Ovary (tissue), 7 donors: ENCODE measurements at regions not wholly inside any gene's neighbourhood (a gene's known extent, or its start where the extent isn't known, plus 50 kb on each side); places are given as distances from the start of the nearest gene placed in this dataset.

Source experiments
- DNase-seq, 5 donors: peaks; one replicate each; pipeline ENCODE4 v3.0.0-alpha.2; 2019 to 2020
- H3K27ac ChIP-seq, 2 donors: fragments of 200-600 bp; one replicate each; pipeline versions ENCODE4 v1.5.1 to v1.8.0; 2019 to 2022
- H3K27me3 ChIP-seq: fragments of 200-600 bp; one replicate; pipeline ENCODE4 v1.8.0; 2022
- H3K36me3 ChIP-seq: fragments of 200-600 bp; sonication (generic); one replicate; pipeline ENCODE4 v1.5.1; 2019
- H3K4me1 ChIP-seq: one replicate; pipeline ENCODE4 v1.8.1; 2013; ENCODE audit warnings: mild to moderate bottlenecking, moderate library complexity; ENCODE audit not compliant: insufficient read depth
- H3K4me3 ChIP-seq: fragments of 200-600 bp; sonication (generic); one replicate; pipeline ENCODE4 v1.5.1; 2017
- H3K9me3 ChIP-seq, 2 donors: fragments of 200-600 bp in 1 of 2; sonication (generic) in 1 of 2; one replicate each; pipeline versions ENCODE4 v1.5.1 to v1.8.1; 2013 to 2019; ENCODE audit warnings: mild to moderate bottlenecking in 1 of 2, moderate library complexity in 1 of 2
- EP300 ChIP-seq: sonication (generic); formaldehyde crosslinking; IDR thresholded peaks from one replicate; pipeline ENCODE4 v1.6.1; 2017; ENCODE audit warnings: antibody characterized with exemption
- POLR2A ChIP-seq: fragments of 450-650 bp; IDR thresholded peaks from one replicate; pipeline ENCODE4 v1.6.1; 2017; ENCODE audit warnings: antibody characterized with exemption, mild to moderate bottlenecking, moderate library complexity
- WGBS, 3 donors: extraction: QIAGEN DNeasy Blood & Tissue Kit in 1 of 3; methylation state at CpG; one replicate each; pipeline versions ENCODE4 v1.1.5 to v1.1.7; 2013 to 2017; 5-methylcytosine and 5-hydroxymethylcytosine counted together
- intact Hi-C, 4 donors: fragments of 100-400 bp; cut with DNase I; formaldehyde crosslinking; loops; one replicate each; pipeline versions ENCODE4 v1.11.0 to v1.15.1; 2022 to 2023
- TF ChIP-seq, protein P1 (sequence below), 3 donors: fragments of 450-650 bp in 2 of 3; fragments of 200-600 bp in 1 of 3; IDR thresholded peaks; one replicate each; pipeline versions ENCODE4 v1.5.1 to v1.8.0; 2016 to 2022; ENCODE audit warnings: antibody characterized with exemption in 3 of 3, mild to moderate bottlenecking in 1 of 3
- donor health status: DM: no; HTN: no; CAD: no; lungs with moderate emphysema.
- donor health status: DM: no; HTN: no; CAD: no.
- donor health status: Bipolar disorder and iron deficiency.
- donor health status: DM: no; HTN: no; CAD: no.
- donor health status: DM: yes; HTN: yes; CAD: no.

DNA sequence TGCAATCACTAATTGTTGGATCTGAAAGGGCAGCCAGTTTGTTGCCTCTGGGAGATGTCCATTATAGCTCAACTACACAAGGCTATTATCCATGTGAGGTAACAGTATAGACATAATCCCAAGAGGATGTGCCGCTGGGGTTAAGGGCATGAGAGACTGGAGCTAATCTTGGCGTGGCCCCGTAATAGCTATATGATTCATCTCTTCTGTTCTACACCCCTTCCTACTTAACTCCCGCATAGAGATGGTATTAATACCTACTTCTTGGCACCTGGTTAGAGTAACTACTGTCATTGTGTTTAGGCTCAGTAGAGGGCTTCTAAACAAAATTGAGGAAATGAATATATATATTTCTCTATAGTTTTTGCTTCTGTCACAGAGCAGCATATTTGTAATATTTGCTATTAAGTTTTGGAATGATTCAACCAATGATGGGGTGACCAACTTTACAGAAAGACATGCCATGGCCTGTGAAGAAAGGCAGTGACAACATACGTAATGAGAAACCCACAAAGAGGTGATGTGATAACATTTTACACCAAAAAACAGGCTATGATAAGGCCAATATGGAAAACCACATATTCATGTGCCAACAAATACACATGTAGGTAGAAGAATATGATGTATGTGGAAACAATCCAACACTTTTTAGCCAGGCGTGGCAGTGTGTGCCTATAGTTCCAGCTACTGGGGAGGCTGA lies 76.8 kb upstream of the DPH6 start:
- no peak overlapping the region for H3K27ac ChIP-seq
- no peaks in the 10 kb centered on the region for H3K27me3 ChIP-seq
- intact Hi-C loops: no loop called here
- no peaks in the 10 kb centered on the region for H3K36me3 ChIP-seq
- no peaks in the 10 kb centered on the region for H3K4me1 ChIP-seq
- DNase-seq: no peak
- no peak overlapping the region for H3K4me3 ChIP-seq
- H3K9me3 ChIP-seq: no peaks in the 10 kb centered on the region
- TF ChIP-seq, protein P1, sequence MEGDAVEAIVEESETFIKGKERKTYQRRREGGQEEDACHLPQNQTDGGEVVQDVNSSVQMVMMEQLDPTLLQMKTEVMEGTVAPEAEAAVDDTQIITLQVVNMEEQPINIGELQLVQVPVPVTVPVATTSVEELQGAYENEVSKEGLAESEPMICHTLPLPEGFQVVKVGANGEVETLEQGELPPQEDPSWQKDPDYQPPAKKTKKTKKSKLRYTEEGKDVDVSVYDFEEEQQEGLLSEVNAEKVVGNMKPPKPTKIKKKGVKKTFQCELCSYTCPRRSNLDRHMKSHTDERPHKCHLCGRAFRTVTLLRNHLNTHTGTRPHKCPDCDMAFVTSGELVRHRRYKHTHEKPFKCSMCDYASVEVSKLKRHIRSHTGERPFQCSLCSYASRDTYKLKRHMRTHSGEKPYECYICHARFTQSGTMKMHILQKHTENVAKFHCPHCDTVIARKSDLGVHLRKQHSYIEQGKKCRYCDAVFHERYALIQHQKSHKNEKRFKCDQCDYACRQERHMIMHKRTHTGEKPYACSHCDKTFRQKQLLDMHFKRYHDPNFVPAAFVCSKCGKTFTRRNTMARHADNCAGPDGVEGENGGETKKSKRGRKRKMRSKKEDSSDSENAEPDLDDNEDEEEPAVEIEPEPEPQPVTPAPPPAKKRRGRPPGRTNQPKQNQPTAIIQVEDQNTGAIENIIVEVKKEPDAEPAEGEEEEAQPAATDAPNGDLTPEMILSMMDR (IDR thresholded peaks at IDR 0.05): no peak
- no peak for TF ChIP-seq EP300
- 88 to 95% (median 94%) methylated on average over 6 of the region's 6 CpGs for WGBS, 3 donors

DNA sequence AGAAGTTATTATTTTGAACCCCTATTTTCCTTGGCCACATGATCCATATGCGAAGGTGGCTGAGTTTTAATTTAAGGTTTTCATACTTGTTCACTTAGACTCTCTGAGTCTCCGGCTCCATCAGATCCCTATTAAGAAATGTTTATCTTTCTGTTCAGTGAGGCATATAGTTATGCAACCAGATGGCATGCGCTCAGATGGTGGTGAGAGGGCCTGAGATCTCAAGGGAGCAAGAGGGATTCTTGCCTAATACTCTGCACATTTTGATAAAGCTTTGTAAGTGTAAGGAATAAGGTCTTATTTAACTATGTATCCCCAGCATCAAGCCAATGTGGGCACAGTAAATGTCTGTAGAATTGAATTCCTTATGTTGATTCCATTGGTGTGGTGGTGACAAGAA lies 78.9 kb upstream of the DPH6 start:
- Histone ChIP-seq H3K4me3 (no peak overlapping the region), H3K9me3 (no peaks in the 10 kb centered on the region), H3K4me1 (no peaks in the 10 kb centered on the region), H3K27ac (no peak overlapping the region), H3K36me3 (no peaks in the 10 kb centered on the region), H3K27me3 (no peaks in the 10 kb centered on the region)
- TF ChIP-seq POLR2A (no peak), EP300 (no peak)
- TF ChIP-seq, protein P1 (IDR thresholded peaks at IDR 0.05): no peak
- 75 to 85% (median 84%) methylated on average over 3 of the region's 3 CpGs for WGBS, 3 donors
- peak in 1 of 5 donors; percentile 36 for DNase-seq
- intact Hi-C loops: no loop called here

DNA sequence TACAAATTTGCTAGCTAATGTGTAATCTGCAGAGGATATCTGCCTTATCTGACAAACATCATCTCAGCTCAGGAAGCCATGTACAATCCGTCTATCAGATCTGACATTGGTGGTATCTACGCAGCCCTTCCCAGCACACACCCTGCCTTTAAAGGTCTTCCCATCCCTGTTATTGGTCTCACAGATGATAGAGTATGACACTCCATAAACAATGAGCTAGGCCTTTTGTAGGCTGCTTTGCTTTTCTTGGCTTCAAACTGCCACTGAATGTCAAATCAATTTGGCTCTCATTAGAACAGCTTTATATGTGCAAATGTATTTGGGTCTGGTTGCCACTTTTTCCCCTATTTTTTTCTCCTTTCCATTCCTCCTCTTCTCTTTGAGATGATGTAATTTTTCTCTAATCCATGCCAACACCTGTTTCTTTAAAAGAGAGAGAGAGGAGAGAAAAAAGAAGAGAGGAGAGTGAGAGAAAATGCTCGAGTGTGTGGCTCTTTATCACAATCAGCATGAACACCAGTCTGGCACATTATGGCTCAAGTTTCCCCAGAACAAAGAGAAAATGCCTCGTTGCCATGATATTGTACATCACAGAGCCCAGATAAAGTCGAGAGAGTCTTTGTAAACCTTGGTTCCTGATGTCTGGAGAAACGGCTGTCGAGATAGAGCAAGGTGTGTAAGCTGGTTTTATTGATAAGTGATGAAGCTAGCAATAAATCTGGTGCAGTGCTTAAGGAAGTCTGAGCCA lies 80.8 kb upstream of the DPH6 start:
- Histone ChIP-seq H3K27ac (no peak overlapping the region), H3K36me3 (no peaks in the 10 kb centered on the region), H3K27me3 (no peaks in the 10 kb centered on the region), H3K4me3 (no peak overlapping the region), H3K4me1 (no peaks in the 10 kb centered on the region), H3K9me3 (no peaks in the 10 kb centered on the region)
- WGBS, 3 donors: 45 to 48% (median 46%) methylated on average over 7 of the region's 7 CpGs
- no peak for TF ChIP-seq EP300
- TF ChIP-seq, protein P1 (IDR thresholded peaks at IDR 0.05): no peak
- TF ChIP-seq POLR2A: no peak
- no peak for DNase-seq
- intact Hi-C loops: no loop called here

DNA sequence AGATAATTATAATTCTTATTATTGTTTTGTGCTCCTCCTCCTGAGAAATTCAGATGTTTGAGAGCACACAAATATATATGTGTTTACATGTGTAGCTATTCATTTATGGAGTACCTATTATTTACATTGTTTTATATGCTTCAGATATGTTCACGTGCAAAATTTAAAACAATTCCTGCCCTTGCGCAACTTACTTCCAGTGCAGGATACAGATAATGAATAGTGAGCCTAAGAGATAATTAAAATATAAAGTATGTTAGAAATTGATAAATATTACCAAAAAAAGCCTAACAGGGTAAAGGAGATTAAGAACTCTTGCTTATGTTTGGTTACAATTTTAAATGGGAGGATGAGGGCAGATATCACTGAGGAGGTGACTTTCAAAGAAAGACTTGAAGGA lies 81.7 kb upstream of the DPH6 start:
- Histone ChIP-seq H3K4me1 (no peaks in the 10 kb centered on the region), H3K27me3 (no peaks in the 10 kb centered on the region), H3K9me3 (no peaks in the 10 kb centered on the region), H3K36me3 (no peaks in the 10 kb centered on the region), H3K27ac (no peak overlapping the region), H3K4me3 (no peak overlapping the region)
- 61 to 66% (median 64%) methylated on average over 2 of the region's 2 CpGs for WGBS, 3 donors
- no peak for DNase-seq
- no peak for TF ChIP-seq EP300
- TF ChIP-seq, protein P1 (IDR thresholded peaks at IDR 0.05): no peak
- no peak for TF ChIP-seq POLR2A
- intact Hi-C loops: no loop called here
